Kidney (tissue), 13 donors: ENCODE measurements at regions not wholly inside any gene's neighbourhood (a gene's known extent, or its start where the extent isn't known, plus 50 kb on each side); places are given as distances from the start of the nearest gene placed in this dataset.

Source experiments
- DNase-seq, 5 donors: peaks; one replicate each; pipeline ENCODE4 v3.0.0-alpha.2; 2013 to 2020
- FAIRE-seq: peaks from 2 replicates; lab custom pipeline; 2012; peaks lifted over from hg19 to GRCh38; lab: Jason Lieb, UNC
- H3K27ac ChIP-seq, 2 donors: one replicate each; pipeline ENCODE4 v1.7.0; 2013; ENCODE audit warnings: low read depth in 2 of 2, low read length in 2 of 2, inconsistent platforms in 1 of 2
- H3K27me3 ChIP-seq: one replicate; pipeline ENCODE4 v1.7.1; 2013; ENCODE audit warnings: low read length, inconsistent platforms; ENCODE audit not compliant: control insufficient read depth, insufficient read depth
- H3K36me3 ChIP-seq, 3 donors: one replicate each; pipeline versions ENCODE4 v1.7.0 to v1.7.1; 2013; ENCODE audit warnings: low read length in 3 of 3, control low read depth in 1 of 3, inconsistent platforms in 1 of 3; ENCODE audit not compliant: insufficient read depth in 3 of 3, control insufficient read depth in 2 of 3
- H3K4me1 ChIP-seq, 3 donors: one replicate each; pipeline versions ENCODE4 v1.7.0 to v1.7.1; 2013; ENCODE audit warnings: low read length in 3 of 3, inconsistent platforms in 1 of 3, low read depth in 1 of 3; ENCODE audit not compliant: control insufficient read depth in 2 of 3, insufficient read depth in 2 of 3
- H3K4me3 ChIP-seq, 3 donors: one replicate each; pipeline versions ENCODE4 v1.7.0 to v1.8.1; 2013; ENCODE audit warnings: low read length in 3 of 3, control low read depth in 1 of 3, inconsistent platforms in 1 of 3
- H3K9ac ChIP-seq, 3 donors: one replicate each; pipeline versions ENCODE4 v1.7.0 to v1.7.1; 2013; ENCODE audit warnings: low read length in 3 of 3, control low read depth in 1 of 3, inconsistent platforms in 1 of 3
- H3K9me3 ChIP-seq, 3 donors: one replicate each; pipeline versions ENCODE4 v1.7.0 to v1.7.1; 2013; ENCODE audit warnings: low read length in 3 of 3, control low read depth in 1 of 3, inconsistent platforms in 1 of 3; ENCODE audit not compliant: control insufficient read depth in 2 of 3, insufficient read depth in 1 of 3
- intact Hi-C: fragments of 100-400 bp; cut with DNase I; formaldehyde crosslinking; loops from one replicate; pipeline ENCODE4 v1.11.1; 2022
- TF ChIP-seq, protein P1 (sequence below): IDR thresholded peaks from 3 replicates; pipeline ENCODE4 v1.5.1; 2012; ENCODE audit warnings: mild to moderate bottlenecking, moderate library complexity, borderline replicate concordance; ENCODE audit not compliant: insufficient read depth; ENCODE audit errors: extremely low read depth
- donor health status: control.
- donor health status: control.
- donor health status: control.
- donor health status: control.
- donor health status: control.
- donor health status: DM: yes; HTN: yes; CAD: no.
- donor health status: Normal renal cell carcinoma (clear cell type).

DNA sequence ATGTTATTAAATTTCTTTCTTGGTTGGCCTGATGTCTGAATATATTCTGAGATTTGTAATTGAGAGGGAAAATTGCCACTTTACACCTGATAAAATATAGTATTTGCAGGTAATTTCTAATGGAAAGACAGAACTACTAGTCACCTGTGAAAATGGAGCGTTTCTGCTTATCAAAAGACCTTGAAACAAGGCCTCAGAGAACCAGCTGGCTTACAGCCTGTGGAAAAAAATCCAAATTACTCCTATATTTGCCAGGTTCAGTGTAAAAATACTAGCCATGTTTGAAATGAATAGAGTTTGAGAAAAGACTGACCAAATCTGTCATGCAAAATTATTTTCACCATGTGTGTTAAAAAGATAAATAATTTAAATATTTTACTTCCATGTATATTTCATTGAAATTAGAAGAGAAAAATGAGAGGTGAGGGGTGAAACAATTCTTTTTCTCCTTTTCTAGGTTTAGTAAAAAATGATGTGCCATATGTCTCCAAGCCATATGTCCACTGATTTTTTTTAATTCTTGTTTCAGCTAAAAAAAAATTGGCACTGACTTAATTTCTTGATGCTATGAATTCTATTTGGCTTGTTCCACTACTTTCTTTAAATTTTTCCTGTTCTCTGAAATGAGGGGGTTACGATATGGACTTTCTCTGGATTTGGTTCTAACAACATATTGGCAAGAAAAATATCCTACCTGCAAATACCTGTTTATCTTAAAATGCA lies 464.9 kb downstream of the GRXCR1 start:
- Histone ChIP-seq H3K27me3 (no peaks in the 10 kb centered on the region), H3K9me3 (no peaks in the 10 kb centered on the region), H3K36me3 (no peaks in the 10 kb centered on the region), H3K9ac (no peak overlapping the region), H3K4me3 (no peak overlapping the region), H3K4me1 (no peaks in the 10 kb centered on the region), H3K27ac (no peak overlapping the region)
- TF ChIP-seq, protein P1, sequence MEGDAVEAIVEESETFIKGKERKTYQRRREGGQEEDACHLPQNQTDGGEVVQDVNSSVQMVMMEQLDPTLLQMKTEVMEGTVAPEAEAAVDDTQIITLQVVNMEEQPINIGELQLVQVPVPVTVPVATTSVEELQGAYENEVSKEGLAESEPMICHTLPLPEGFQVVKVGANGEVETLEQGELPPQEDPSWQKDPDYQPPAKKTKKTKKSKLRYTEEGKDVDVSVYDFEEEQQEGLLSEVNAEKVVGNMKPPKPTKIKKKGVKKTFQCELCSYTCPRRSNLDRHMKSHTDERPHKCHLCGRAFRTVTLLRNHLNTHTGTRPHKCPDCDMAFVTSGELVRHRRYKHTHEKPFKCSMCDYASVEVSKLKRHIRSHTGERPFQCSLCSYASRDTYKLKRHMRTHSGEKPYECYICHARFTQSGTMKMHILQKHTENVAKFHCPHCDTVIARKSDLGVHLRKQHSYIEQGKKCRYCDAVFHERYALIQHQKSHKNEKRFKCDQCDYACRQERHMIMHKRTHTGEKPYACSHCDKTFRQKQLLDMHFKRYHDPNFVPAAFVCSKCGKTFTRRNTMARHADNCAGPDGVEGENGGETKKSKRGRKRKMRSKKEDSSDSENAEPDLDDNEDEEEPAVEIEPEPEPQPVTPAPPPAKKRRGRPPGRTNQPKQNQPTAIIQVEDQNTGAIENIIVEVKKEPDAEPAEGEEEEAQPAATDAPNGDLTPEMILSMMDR = no peak
- FAIRE-seq (no peak), DNase-seq (no peak)
- intact Hi-C loops = no loop called here

DNA sequence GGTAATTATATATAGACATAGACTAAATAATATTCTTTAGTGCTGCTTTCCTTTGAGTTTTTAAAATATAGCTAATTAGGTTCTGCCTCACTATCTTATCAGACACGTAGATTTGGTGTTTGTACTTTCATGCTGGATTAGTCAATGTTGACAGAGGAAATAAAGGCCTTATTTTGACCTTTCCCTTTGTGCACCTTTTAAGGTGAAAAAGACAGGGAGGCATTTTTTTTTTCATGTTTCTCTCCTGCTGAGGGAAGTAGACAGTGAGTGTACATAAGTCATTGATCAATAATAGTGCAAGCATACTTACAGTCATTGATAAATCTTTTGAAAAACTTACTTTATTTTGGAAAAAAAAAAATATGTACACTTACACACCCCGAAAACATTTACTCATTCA lies 467.8 kb downstream of the GRXCR1 start:
- FAIRE-seq (no peak), DNase-seq (no peak)
- Histone ChIP-seq H3K36me3 (no peaks in the 10 kb centered on the region), H3K27ac (no peak overlapping the region), H3K9ac (no peak overlapping the region), H3K4me1 (no peaks in the 10 kb centered on the region), H3K27me3 (no peaks in the 10 kb centered on the region), H3K4me3 (no peak overlapping the region), H3K9me3 (no peaks in the 10 kb centered on the region)
- intact Hi-C loops = no loop called here
- TF ChIP-seq, protein P1 = no peak

DNA sequence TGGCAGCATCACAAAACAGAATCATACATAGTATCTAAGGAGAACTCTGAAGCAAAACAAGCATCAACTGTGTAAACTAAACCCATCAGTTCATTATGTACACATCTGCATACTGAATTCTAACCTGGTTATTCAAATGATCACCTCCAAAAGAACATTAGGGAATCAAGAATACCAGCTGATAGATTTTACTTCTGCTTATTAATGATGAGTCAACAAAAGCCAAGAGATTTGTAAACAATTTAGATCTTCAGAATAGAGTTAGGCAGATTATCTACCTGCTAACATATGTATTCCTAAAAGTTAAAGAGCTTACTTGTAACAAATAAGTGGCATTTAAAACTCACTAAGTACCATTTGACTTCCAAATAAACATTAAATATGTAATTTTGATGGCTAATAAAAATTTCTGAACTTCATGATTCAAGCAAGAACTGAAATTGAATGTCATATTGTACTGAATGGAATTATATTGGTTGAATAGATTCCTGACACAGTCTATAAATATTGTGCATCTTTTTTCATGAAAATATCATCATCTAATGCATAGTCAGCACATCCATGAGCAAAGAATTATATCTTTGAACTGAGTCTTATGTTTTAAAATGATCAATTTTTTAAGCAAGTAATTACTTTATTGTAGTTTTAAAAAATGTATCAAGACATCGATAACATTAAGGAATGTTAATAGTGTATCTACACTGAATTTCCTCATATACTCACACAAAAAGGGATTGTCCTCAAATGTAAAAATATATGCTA lies 470.5 kb downstream of the GRXCR1 start:
- Histone ChIP-seq H3K4me1 (no peaks in the 10 kb centered on the region), H3K4me3 (no peak overlapping the region), H3K36me3 (no peaks in the 10 kb centered on the region), H3K9me3 (no peaks in the 10 kb centered on the region), H3K27ac (no peak overlapping the region), H3K9ac (no peak overlapping the region), H3K27me3 (no peaks in the 10 kb centered on the region)
- FAIRE-seq = no peak
- intact Hi-C loops = no loop called here
- no peak for DNase-seq
- TF ChIP-seq, protein P1 = no peak
